ENCODE measurements at regions not wholly inside any gene's neighbourhood (a gene's known extent, or its start where the extent isn't known, plus 50 kb on each side); places are given as distances from the start of the nearest gene placed in this dataset.

DNA sequence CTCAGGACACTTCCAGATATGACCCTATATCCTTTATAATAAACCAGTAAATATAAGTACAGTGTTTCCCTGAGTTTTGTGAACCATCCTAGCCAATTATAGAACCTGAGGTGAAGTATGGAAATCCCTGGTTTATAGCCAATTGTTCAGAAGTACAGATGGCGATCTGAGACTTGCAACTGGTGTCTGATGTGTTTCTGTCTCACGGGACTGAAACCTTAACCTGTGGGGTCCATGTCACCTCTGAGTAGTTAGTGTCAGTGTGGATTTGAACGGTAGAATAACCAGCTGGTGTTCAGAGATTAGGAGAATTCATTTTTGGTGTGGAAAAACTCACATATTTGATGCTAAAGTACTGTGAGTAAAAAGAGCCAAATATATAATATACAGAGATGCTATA, 606.6 kb downstream of the MAFB start:
- no peaks in the 10 kb centered on the region for H3K36me3 ChIP-seq
- intact Hi-C loops (cut with DNase I; ENCODE audit: low total_unique reads): no loop called here
- H3K4me3 ChIP-seq: no peak overlapping the region
- peaks cover 0 to 4% (median 0%) of the 10 kb centered on the region in 4 donors for H3K4me1 ChIP-seq
- TF ChIP-seq, protein P1, sequence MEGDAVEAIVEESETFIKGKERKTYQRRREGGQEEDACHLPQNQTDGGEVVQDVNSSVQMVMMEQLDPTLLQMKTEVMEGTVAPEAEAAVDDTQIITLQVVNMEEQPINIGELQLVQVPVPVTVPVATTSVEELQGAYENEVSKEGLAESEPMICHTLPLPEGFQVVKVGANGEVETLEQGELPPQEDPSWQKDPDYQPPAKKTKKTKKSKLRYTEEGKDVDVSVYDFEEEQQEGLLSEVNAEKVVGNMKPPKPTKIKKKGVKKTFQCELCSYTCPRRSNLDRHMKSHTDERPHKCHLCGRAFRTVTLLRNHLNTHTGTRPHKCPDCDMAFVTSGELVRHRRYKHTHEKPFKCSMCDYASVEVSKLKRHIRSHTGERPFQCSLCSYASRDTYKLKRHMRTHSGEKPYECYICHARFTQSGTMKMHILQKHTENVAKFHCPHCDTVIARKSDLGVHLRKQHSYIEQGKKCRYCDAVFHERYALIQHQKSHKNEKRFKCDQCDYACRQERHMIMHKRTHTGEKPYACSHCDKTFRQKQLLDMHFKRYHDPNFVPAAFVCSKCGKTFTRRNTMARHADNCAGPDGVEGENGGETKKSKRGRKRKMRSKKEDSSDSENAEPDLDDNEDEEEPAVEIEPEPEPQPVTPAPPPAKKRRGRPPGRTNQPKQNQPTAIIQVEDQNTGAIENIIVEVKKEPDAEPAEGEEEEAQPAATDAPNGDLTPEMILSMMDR (IDR thresholded peaks at IDR 0.05): no peak
- TF ChIP-seq POLR2A (IDR thresholded peaks at IDR 0.05) (no peak), POLR2AphosphoS5 (IDR thresholded peaks at IDR 0.05) (no peak), EP300 (IDR thresholded peaks at IDR 0.05) (no peak)
- 82 to 88% (median 83%) methylated on average over 3 of the region's 3 CpGs for WGBS, 5 donors
- no peaks in the 10 kb centered on the region for H3K27me3 ChIP-seq
- H3K9me3 ChIP-seq: no peaks in the 10 kb centered on the region
- DNase-seq: no peak
- no peak overlapping the region for H3K27ac ChIP-seq

DNA sequence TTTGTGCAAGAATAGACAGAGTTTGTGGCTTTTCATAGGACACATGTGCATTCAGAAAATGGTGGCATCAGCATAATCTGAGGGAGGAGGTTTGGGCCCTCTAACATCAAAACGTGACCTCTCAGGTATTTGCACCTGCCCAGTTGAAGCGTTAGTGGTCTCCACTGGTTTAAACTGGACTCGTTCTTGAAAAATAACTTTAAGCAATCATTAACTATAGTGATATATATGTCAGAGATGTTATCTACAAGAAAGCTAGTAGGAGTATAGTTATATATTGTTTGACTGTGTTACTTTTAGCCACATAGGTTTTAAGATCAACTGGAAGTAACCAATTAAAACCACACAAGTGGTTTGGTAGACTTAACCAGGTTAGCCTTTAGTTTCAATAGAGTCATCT, 607.4 kb downstream of the MAFB start:
- 35 to 76% (median 46%) methylated on average over 3 of the region's 3 CpGs for WGBS, 5 donors
- no peak for TF ChIP-seq POLR2A (IDR thresholded peaks at IDR 0.05)
- TF ChIP-seq EP300 (IDR thresholded peaks at IDR 0.05): no peak
- TF ChIP-seq, protein P1 (IDR thresholded peaks at IDR 0.05): no peak
- TF ChIP-seq POLR2AphosphoS5 (IDR thresholded peaks at IDR 0.05): no peak

DNA sequence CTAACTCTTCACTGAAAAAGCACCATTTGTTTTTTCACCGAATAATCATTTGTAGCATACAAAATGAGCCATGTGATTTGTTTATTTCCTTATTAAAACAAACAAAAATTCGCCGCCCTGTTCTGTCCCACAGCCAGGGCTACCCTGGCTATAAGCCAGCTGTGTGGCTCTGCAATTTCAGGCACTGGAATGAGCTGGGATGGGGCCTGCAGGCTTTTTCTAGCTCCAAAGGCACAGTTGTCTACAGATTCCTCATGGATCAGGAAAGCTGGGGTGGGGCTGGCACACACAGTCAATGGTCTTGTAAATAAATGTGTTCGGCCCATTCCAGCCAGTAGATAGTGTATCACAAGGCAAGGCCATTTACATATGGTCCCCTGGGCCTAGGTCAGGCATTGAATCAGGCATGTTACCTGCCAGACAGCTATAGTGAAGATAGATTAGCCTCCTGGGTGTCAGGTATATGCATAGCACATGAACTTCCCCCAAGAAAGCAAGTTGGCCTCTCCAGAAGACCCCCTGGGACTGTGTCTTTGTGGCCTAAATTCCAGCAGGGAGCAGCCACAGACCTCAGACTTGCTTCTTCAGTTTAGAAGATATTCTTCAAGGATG, 608.9 kb downstream of the MAFB start:
- WGBS, 5 donors: 24 to 37% (median 30%) methylated on average over 4 of the region's 4 CpGs

More for the DNA sequence above, 607.4 kb downstream of the MAFB start:
- Histone ChIP-seq H3K4me3 (no peak overlapping the region), H3K27ac (no peak overlapping the region), H3K9me3 (no peaks in the 10 kb centered on the region), H3K4me1 (peaks cover 0 to 4% (median 0%) of the 10 kb centered on the region in 4 donors), H3K36me3 (no peaks in the 10 kb centered on the region), H3K27me3 (no peaks in the 10 kb centered on the region)
- no peak for DNase-seq
- intact Hi-C loops (cut with DNase I; ENCODE audit: low total_unique reads): no loop called here

DNA sequence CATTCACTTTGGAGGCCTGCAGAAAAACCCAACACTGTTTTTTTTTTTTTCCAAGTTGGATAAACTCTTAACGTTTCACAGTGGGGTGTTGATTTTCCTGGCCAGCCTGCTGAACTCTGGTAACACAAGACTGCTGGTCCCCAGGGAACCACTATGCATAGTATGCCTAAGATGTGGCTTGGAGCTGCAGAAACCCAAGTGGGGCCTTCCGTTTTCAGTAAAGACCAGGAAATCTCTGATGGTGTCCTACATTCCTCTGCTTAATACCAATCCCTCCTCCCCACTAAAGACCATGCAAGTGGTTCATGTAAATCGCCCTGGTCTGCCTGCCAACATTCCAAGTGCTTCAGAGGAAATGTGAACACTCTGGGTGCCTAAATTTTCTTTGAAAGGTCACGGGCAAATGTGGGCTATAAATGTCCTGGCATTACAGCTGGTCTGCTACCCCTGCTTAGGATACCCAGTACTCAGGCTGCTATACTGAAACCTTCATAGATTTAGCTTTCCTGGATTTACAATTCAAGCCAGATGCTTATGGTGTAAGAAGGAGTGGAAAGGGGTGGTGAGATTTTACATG, 615.4 kb downstream of the MAFB start:
- intact Hi-C loops (cut with DNase I; ENCODE audit: low total_unique reads): no loop called here
- H3K36me3 ChIP-seq: no peaks in the 10 kb centered on the region
- peak in 1 of 2 donors; percentile 16 for DNase-seq
- no peak overlapping the region for H3K27ac ChIP-seq
- H3K4me3 ChIP-seq: no peak overlapping the region
- no peaks in the 10 kb centered on the region for H3K27me3 ChIP-seq
- peaks cover 0 to 16% (median 7%) of the 10 kb centered on the region in 4 donors for H3K9me3 ChIP-seq
- WGBS, 5 donors: 35 to 39% (median 36%) methylated on average over 4 of the region's 4 CpGs
- TF ChIP-seq, protein P1 (IDR thresholded peaks at IDR 0.05): no peak
- no peaks in the 10 kb centered on the region for H3K4me1 ChIP-seq

More for the DNA sequence above, 608.9 kb downstream of the MAFB start:
- intact Hi-C loops (cut with DNase I; ENCODE audit: low total_unique reads): no loop called here
- Histone ChIP-seq H3K27me3 (no peaks in the 10 kb centered on the region), H3K36me3 (no peaks in the 10 kb centered on the region), H3K27ac (no peak overlapping the region), H3K4me1 (peaks cover 0 to 4% (median 0%) of the 10 kb centered on the region in 4 donors), H3K4me3 (no peak overlapping the region), H3K9me3 (no peaks in the 10 kb centered on the region)
- TF ChIP-seq EP300 (IDR thresholded peaks at IDR 0.05): no peak
- TF ChIP-seq POLR2AphosphoS5 (IDR thresholded peaks at IDR 0.05): no peak
- TF ChIP-seq, protein P1 (IDR thresholded peaks at IDR 0.05): no peak
- TF ChIP-seq POLR2A (IDR thresholded peaks at IDR 0.05): no peak
- no peak for DNase-seq

Measured in stomach (tissue), 8 donors.